ENCODE measurements at regions not wholly inside any gene's neighbourhood (a gene's known extent, or its start where the extent isn't known, plus 50 kb on each side); places are given as distances from the start of the nearest gene placed in this dataset.
"Not testable (repeated sequence)": the region's sequence is repeated elsewhere in the genome, so short reads cannot be mapped to it uniquely, and the experiment has no call there.

DNA sequence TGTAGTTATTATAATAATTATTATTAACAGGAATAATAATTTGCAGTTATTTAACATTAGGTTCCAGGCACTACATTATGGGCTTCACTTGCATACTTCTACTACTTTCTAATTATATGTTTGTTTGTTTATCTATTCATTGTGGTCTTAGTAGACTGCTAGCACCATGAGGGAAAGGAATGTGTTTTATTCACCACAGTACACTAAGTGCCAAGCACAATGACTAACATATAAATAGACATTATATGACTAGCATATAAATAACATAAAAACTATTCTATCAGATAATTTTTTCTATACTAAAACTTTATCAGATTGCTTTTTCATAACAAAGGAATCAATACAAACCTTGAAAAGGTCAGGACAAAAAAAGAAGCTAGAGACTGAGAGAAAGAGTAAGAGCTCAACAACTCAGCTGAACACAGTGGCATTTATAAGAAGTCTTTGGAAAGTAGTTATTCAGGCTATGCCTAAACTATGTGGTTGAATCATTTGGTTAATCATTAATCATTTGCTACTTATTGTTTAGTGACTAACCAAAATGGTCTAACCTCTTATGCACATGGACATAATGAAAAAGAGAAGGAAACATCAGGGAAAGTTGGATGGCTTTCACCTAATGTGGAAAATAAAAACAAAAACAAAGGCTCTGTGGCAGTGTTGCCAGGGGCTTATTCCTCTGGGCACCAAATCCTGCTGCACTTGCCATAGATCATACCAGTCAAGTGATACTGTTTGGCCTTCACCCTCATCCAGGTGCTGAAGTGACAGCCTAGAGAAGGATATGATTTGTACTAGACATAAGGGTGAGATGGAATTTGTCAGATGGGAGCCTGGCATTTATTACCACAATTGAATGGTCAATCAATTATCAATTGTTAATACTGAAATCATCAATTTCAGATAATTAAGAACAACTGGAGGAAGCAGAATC is 174.9 kb downstream of the ETAA1 start:
- Mint-ChIP-seq H3K9me3 (no peaks in the 10 kb centered on the region), H3K27ac (no peak overlapping the region), H3K4me3 (no peak overlapping the region), H3K27me3 (peaks cover 0 to 6% of the 10 kb centered on the region in 2 donors), H3K4me1 (no peaks in the 10 kb centered on the region), H3K36me3 (no peaks in the 10 kb centered on the region)
- ATAC-seq (replicated peaks): no peak
- DNase-seq: no peak

GRCh38 chr2:67572721-67573435 is 175.7 kb downstream of the ETAA1 start:
- Mint-ChIP-seq H3K4me1 (no peaks in the 10 kb centered on the region), H3K9me3 (no peaks in the 10 kb centered on the region), H3K4me3 (no peak overlapping the region), H3K27me3 (peaks cover 0 to 6% of the 10 kb centered on the region in 2 donors), H3K36me3 (no peaks in the 10 kb centered on the region), H3K27ac (no peak overlapping the region)
- no peak for ATAC-seq (replicated peaks)
- DNase-seq: no peak

- H3K4me1 Mint-ChIP-seq: no peaks in the 10 kb centered on the region
- no peak overlapping the region for H3K27ac Mint-ChIP-seq
- H3K27me3 Mint-ChIP-seq: peaks cover 0 to 6% of the 10 kb centered on the region in 2 donors
- no peak for ATAC-seq (replicated peaks)
- no peak for DNase-seq
- no peaks in the 10 kb centered on the region for H3K36me3 Mint-ChIP-seq
- no peaks in the 10 kb centered on the region for H3K9me3 Mint-ChIP-seq
- H3K4me3 Mint-ChIP-seq: no peak overlapping the region
These were observed 177.1 kb downstream of the ETAA1 start for GRCh38 chr2:67574230-67574629.

- H3K9me3 Mint-ChIP-seq: no peaks in the 10 kb centered on the region
- no peaks in the 10 kb centered on the region for H3K4me1 Mint-ChIP-seq
- no peaks in the 10 kb centered on the region for H3K36me3 Mint-ChIP-seq
- no peak overlapping the region for H3K27ac Mint-ChIP-seq
- ATAC-seq (replicated peaks): no peak
- DNase-seq: no peak
- H3K4me3 Mint-ChIP-seq: no peak overlapping the region
- H3K27me3 Mint-ChIP-seq: peaks cover 0 to 6% of the 10 kb centered on the region in 2 donors
These were observed 179.1 kb downstream of the ETAA1 start for GRCh38 chr2:67576226-67576625.

GRCh38 chr2:67576991-67577390 is 179.9 kb downstream of the ETAA1 start:
- H3K4me3 Mint-ChIP-seq: no peak overlapping the region
- no peak overlapping the region for H3K27ac Mint-ChIP-seq
- no peaks in the 10 kb centered on the region for H3K9me3 Mint-ChIP-seq
- H3K36me3 Mint-ChIP-seq: no peaks in the 10 kb centered on the region
- DNase-seq (no peak), ATAC-seq (replicated peaks) (no peak)
- H3K4me1 Mint-ChIP-seq: no peaks in the 10 kb centered on the region
- peaks cover 0 to 6% of the 10 kb centered on the region in 2 donors for H3K27me3 Mint-ChIP-seq

DNA sequence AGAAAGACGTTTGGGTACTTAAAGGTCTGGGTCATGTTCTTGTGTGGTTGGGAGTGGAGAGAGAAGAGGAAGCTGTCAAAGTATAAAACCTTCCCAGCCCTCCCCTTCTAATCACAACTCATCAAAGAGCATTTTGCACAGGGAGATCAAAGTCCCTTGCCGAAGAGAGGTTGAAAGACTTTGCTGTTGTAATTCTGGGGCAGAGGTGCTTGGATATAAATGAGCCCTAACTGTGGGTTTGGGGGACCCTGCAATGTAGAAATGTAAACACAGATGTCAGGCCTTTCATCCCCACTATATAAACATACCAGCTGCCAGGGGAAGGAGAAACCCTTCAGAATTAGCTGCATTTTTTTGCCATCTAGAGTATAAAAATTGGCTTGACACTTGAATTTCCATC is 182.1 kb downstream of the ETAA1 start:
- H3K4me3 Mint-ChIP-seq: no peak overlapping the region
- no peaks in the 10 kb centered on the region for H3K36me3 Mint-ChIP-seq
- H3K27me3 Mint-ChIP-seq: no peaks in the 10 kb centered on the region
- H3K27ac Mint-ChIP-seq: no peak overlapping the region
- no peaks in the 10 kb centered on the region for H3K9me3 Mint-ChIP-seq
- DNase-seq (no peak), ATAC-seq (replicated peaks) (no peak)
- H3K4me1 Mint-ChIP-seq: no peaks in the 10 kb centered on the region

GRCh38 chr2:67579806-67580205 is 182.7 kb downstream of the ETAA1 start:
- Mint-ChIP-seq H3K4me1 (no peaks in the 10 kb centered on the region), H3K9me3 (peaks cover 3 to 4% of the 10 kb centered on the region in 2 donors), H3K27ac (no peak overlapping the region), H3K4me3 (no peak overlapping the region), H3K27me3 (no peaks in the 10 kb centered on the region), H3K36me3 (peaks cover 0 to 1% of the 10 kb centered on the region in 2 donors)
- ATAC-seq (replicated peaks) (no peak), DNase-seq (no peak)

DNA sequence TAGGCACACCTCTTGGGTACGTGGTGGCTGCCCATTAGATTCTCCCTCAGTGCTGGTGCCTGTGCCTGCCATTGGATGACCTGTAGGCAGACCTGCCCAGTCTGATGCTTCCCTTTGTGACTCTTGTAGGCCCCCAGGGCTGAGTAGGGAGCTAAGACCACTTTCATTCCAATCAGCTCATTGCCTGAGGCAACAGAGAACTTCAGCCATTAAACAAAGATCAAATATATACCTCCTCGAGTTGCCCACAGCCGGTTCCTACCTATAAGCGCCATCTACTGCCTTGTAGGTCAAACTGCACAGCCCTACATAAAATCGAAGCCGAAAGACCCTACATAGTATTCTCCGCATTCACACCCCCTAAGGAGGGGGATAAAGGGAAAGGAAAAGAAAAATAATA is 184.6 kb downstream of the ETAA1 start:
- no peak overlapping the region for H3K27ac Mint-ChIP-seq
- peaks cover 0 to 6% of the 10 kb centered on the region in 2 donors for H3K36me3 Mint-ChIP-seq
- no peak overlapping the region for H3K4me3 Mint-ChIP-seq
- no peaks in the 10 kb centered on the region for H3K27me3 Mint-ChIP-seq
- DNase-seq (no peak), ATAC-seq (replicated peaks) (no peak)
- H3K9me3 Mint-ChIP-seq: peaks cover 17 to 19% of the 10 kb centered on the region in 2 donors
- no peaks in the 10 kb centered on the region for H3K4me1 Mint-ChIP-seq

DNA sequence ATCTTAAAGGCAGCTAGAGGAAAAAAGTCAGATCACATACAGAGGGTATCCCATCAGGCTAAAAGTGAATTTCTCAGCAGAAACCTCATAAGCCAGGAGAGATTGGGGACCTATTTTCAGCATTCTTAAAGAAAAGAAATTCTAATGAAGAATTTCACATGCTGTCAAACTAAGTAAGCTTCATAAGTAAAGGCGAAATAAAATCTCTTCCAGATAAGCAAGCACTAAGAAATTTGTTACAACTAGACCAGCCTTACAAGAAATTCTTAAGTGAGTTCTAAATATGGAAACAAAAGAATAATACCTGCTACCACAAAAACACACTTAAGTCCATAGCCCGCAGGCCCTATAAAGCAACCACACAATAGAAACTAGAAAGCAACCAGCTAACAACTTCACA is 186.1 kb downstream of the ETAA1 start:
- peaks cover 17 to 20% of the 10 kb centered on the region in 2 donors for H3K9me3 Mint-ChIP-seq
- no peaks in the 10 kb centered on the region for H3K4me1 Mint-ChIP-seq
- peaks cover 0 to 6% of the 10 kb centered on the region in 2 donors for H3K36me3 Mint-ChIP-seq
- DNase-seq (no peak), ATAC-seq (replicated peaks) (no peak)
- no peak overlapping the region for H3K4me3 Mint-ChIP-seq
- H3K27me3 Mint-ChIP-seq: no peaks in the 10 kb centered on the region
- H3K27ac Mint-ChIP-seq: no peak overlapping the region

- peaks cover 0 to 6% of the 10 kb centered on the region in 2 donors for H3K27me3 Mint-ChIP-seq
- H3K4me1 Mint-ChIP-seq: no peaks in the 10 kb centered on the region
These were observed 188.3 kb downstream of the ETAA1 start for GRCh38 chr2:67585400-67585799.

GRCh38 chr2:67589121-67589520 is 192.0 kb downstream of the ETAA1 start:
- not testable (repeated sequence) for H3K27ac Mint-ChIP-seq; H3K4me1 Mint-ChIP-seq; H3K4me3 Mint-ChIP-seq; H3K36me3 Mint-ChIP-seq; H3K27me3 Mint-ChIP-seq; DNase-seq; ATAC-seq (replicated peaks)
- H3K9me3 Mint-ChIP-seq: peaks cover 17 to 33% of the 10 kb centered on the region in 2 donors

More at GRCh38 chr2:67585400-67585799, 188.3 kb downstream of the ETAA1 start:
- Mint-ChIP-seq H3K36me3 (peaks cover 0 to 6% of the 10 kb centered on the region in 2 donors), H3K4me3 (no peak overlapping the region), H3K27ac (no peak overlapping the region), H3K9me3 (peaks cover 17 to 23% of the 10 kb centered on the region in 2 donors)
- no peak for ATAC-seq (replicated peaks)
- no peak for DNase-seq

DNA sequence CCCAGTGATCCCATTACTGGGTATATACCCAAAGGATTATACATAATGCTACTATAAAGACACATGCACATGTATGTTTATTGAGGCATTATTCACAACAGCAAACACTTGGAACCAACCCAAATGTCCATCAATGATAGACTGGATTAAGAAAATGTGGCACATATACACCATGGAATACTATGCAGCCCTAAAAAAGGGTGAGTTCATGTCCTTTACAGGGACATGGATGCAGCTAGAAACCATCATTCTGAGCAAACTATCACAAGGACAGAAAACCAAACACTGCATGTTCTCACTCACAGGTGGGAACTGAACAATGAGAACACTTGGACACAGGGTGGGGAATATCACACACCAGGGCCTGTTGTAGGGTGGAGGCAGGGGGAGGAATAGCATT is 197.4 kb downstream of the ETAA1 start:
- H3K36me3 Mint-ChIP-seq; H3K4me1 Mint-ChIP-seq; DNase-seq; ATAC-seq (replicated peaks); H3K4me3 Mint-ChIP-seq; H3K27me3 Mint-ChIP-seq; H3K27ac Mint-ChIP-seq: not testable (repeated sequence)
- H3K9me3 Mint-ChIP-seq: peaks cover 3 to 18% of the 10 kb centered on the region in 2 donors

DNA sequence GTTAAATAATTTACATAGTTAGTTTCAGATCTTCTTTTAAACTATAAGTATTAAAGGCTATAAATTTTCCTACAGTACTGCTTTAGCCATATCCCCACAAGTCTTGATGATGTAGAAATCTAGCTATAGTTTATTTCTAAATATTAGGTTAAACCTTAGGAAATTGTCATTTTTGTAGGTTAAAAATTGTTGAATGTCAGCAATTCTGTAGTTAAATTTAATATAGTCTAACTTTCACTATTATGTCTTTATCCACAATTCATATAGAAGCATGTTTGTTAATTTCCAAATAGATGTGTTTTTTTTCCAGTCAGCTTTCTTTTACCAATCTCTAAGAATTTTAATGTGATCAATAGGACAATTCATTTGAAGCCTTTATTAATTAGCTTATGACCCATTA is 199.7 kb downstream of the ETAA1 start:
- DNase-seq (no peak), ATAC-seq (replicated peaks) (no peak)
- peaks cover 3 to 13% of the 10 kb centered on the region in 2 donors for H3K9me3 Mint-ChIP-seq
- H3K4me1 Mint-ChIP-seq: no peaks in the 10 kb centered on the region
- H3K4me3 Mint-ChIP-seq: no peak overlapping the region
- no peaks in the 10 kb centered on the region for H3K27me3 Mint-ChIP-seq
- no peak overlapping the region for H3K27ac Mint-ChIP-seq
- peaks cover 0 to 2% of the 10 kb centered on the region in 2 donors for H3K36me3 Mint-ChIP-seq

DNA sequence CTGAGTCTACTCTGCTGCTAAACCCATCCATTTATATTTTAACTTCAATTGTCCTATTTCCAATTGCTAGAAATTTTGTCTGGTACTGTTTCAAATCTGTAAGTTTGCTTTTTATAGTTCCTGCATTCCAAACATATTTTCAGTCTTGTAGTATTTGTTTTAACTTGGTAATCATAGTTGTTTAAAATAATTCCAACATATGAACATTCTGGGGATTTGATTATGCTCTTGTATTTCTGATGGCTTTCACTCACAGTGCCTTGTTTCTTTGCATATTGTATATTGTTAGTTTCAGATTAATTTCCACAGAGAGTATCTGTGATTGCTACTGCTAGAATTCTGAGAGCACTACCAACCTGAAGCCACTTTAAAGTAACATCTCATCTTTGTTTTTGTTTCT is 202.4 kb downstream of the ETAA1 start:
- no peaks in the 10 kb centered on the region for H3K36me3 Mint-ChIP-seq
- peaks cover 3 to 5% of the 10 kb centered on the region in 2 donors for H3K9me3 Mint-ChIP-seq
- H3K4me1 Mint-ChIP-seq: no peaks in the 10 kb centered on the region
- H3K27me3 Mint-ChIP-seq: no peaks in the 10 kb centered on the region
- H3K4me3 Mint-ChIP-seq: no peak overlapping the region
- no peak for ATAC-seq (replicated peaks)
- H3K27ac Mint-ChIP-seq: no peak overlapping the region
- DNase-seq: no peak

Data from stimulated activated naive B cell treated with anti-CD40 and anti-IgM and Interleukin-4, amounts not matched to agents 10 μg/mL and 1 μg/mL and 100 μg/mL, for 72 hours (primary cell).